ENCODE measurements at regions not wholly inside any gene's neighbourhood (a gene's known extent, or its start where the extent isn't known, plus 50 kb on each side); places are given as distances from the start of the nearest gene placed in this dataset.

DNA sequence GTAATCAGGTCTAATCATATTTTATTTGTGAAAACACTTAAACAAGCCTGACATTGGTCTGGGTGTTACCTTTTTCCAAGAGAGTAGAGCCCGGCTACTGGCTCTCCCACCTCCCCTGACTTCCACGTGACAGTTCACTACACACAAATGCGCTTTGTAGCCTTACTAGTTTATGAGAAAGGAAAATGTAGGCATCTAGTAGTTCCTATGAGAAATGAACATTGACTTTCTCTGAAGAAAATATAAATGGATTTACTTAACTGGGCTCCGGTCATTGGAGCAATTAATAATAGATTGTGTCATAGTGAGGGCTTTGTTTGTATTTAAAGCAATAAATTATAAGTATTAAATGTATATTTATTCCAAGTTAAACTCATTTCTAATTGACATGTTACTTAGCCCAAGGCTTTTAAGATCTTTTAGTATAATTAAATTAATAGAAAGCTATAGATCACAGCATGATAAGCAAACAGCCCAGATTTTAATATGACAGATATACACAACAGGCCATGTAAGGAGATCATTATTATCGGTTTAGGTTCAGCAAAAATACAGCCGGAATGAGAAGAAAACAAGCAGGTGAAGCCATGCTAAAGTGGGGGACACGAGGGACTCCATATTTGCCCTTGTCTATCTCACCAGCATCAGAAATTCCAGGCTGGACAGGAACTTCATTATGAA lies 756.5 kb upstream of the ADAMTS16 start:
- Histone ChIP-seq H3K27me3 (ENCODE audit: control insufficient read depth in 2 of 2, insufficient read depth in 2 of 2, low read length in 2 of 2) (no peaks in the 10 kb centered on the region), H3K4me2 (ENCODE audit: insufficient read depth, low read length) (no peak overlapping the region), H3K4me3 (replicated peaks in 1 of 3; ENCODE audit: insufficient read depth in 1 of 3, low read depth in 1 of 3, low read length in 3 of 3) (no peak overlapping the region), H2AFZ (ENCODE audit: low read depth, low read length) (no peak overlapping the region), H3K36me3 (ENCODE audit: control insufficient read depth in 2 of 2, extremely low read depth in 1 of 2, insufficient read depth in 2 of 2, low read length in 2 of 2) (no peaks in the 10 kb centered on the region), H4K20me1 (replicated peaks; ENCODE audit: control insufficient read depth, extremely low read depth, insufficient read depth, low read length) (no peaks in the 10 kb centered on the region), H3K9ac (replicated peaks; ENCODE audit: extremely low read depth, insufficient read depth, low read length) (no peak overlapping the region), H3K9me1 (replicated peaks; ENCODE audit: control insufficient read depth, extremely low read depth, insufficient read depth, low read length) (no peaks in the 10 kb centered on the region), H3K9me3 (replicated peaks; ENCODE audit: control insufficient read depth, insufficient read depth, low read length) (peaks cover 13% of the 10 kb centered on the region), H3K4me1 (ENCODE audit: control insufficient read depth, extremely low read depth, insufficient read depth, low read length) (no peaks in the 10 kb centered on the region), H3K27ac (ENCODE audit: insufficient read depth, low read depth, low read length) (no peak overlapping the region), H3K79me2 (ENCODE audit: control insufficient read depth, insufficient read depth, low read length) (no peaks in the 10 kb centered on the region)
- no TSS peak for BruUV-seq (replicated peaks)
- CTCF ChIA-PET, result no interaction called here
- POLR2A ChIA-PET, result no interaction called here
- intact Hi-C loops (cut with micrococcal nuclease) (no loop called here), dilution Hi-C loops (cut with MboI; ENCODE audit: extremely low pct_ligation_motif_present, low sequenced_read_pairs) (no loop called here)
- TF ChIP-seq MYC (IDR thresholded peaks at IDR 0.05; ENCODE audit: low read depth, low read length) (no peak), EZH2 (IDR thresholded peaks at IDR 0.05; ENCODE audit: borderline replicate concordance, low read depth, low read length, severe bottlenecking) (no peak), POLR2AphosphoS5 (IDR thresholded peaks at IDR 0.05; ENCODE audit: insufficient read depth, low read depth, low read length) (no peak), POLR2A (IDR thresholded peaks at IDR 0.05; ENCODE audit: low read depth, low read length) (no peak), FOS (IDR thresholded peaks at IDR 0.05; ENCODE audit: borderline replicate concordance, insufficient read depth, low read length) (no peak), JUN (IDR thresholded peaks at IDR 0.05; ENCODE audit: borderline replicate concordance, insufficient read depth, insufficient read length, low read depth) (no peak), GATA2 (IDR thresholded peaks at IDR 0.05; ENCODE audit: insufficient read depth, insufficient read length, low read depth, low read length) (no peak)
- TF ChIP-seq, protein P1, sequence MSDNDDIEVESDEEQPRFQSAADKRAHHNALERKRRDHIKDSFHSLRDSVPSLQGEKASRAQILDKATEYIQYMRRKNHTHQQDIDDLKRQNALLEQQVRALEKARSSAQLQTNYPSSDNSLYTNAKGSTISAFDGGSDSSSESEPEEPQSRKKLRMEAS (IDR thresholded peaks at IDR 0.05; ENCODE audit: insufficient read depth, insufficient read length), result no peak
- TF ChIP-seq, protein P2, sequence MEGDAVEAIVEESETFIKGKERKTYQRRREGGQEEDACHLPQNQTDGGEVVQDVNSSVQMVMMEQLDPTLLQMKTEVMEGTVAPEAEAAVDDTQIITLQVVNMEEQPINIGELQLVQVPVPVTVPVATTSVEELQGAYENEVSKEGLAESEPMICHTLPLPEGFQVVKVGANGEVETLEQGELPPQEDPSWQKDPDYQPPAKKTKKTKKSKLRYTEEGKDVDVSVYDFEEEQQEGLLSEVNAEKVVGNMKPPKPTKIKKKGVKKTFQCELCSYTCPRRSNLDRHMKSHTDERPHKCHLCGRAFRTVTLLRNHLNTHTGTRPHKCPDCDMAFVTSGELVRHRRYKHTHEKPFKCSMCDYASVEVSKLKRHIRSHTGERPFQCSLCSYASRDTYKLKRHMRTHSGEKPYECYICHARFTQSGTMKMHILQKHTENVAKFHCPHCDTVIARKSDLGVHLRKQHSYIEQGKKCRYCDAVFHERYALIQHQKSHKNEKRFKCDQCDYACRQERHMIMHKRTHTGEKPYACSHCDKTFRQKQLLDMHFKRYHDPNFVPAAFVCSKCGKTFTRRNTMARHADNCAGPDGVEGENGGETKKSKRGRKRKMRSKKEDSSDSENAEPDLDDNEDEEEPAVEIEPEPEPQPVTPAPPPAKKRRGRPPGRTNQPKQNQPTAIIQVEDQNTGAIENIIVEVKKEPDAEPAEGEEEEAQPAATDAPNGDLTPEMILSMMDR (IDR thresholded peaks at IDR 0.05; ENCODE audit: extremely low read depth in 1 of 2, insufficient read depth in 1 of 2, low read depth in 1 of 2, low read length in 2 of 2), result no peak
- no peak for DNase-seq (ENCODE audit: low read depth, low spot score)
- no peak for FAIRE-seq
